ENCODE measurements at regions not wholly inside any gene's neighbourhood (a gene's known extent, or its start where the extent isn't known, plus 50 kb on each side); places are given as distances from the start of the nearest gene placed in this dataset.

DNA sequence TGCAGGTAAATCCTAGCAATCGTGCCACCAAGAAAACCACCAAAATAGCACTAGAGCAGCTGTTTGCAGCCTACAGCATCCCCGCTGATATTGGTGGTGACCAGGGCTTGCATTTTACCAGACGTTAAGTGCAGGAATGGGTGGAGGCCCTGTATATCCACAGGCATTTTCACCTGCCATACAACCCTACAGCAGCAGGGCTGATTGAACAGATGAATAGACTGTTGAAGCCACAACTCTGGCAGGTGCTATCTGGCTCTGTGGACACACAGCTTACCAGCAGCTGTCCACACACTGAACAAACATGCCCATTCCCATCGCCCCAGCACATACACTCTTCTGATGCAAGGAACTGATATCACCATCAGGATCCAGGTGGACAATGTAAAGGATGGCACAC, 154.5 kb upstream of the APC start:
- H3K4me1 ChIP-seq (replicated peaks in 1 of 2; ENCODE audit: control insufficient read depth in 2 of 2, insufficient read depth in 2 of 2, low read length in 2 of 2) = peaks cover 7 to 18% of the 10 kb centered on the region in 2 experiments; a peak in 3 of 5 replicates
- CTCF ChIA-PET (ENCODE audit: low intra/inter-chr PET ratio) = no interaction called here
- intact Hi-C loops (cut with micrococcal nuclease) = no loop called here
- FAIRE-seq (no peak), DNase-seq (ENCODE audit: extremely low read depth in 1 of 4, low spot score in 3 of 4) (no peak), ATAC-seq (no peak)
- POLR2A ChIA-PET = no interaction called here
- no peak overlapping the region for H3K4me3 ChIP-seq
- 7% methylated on average over 4 of the region's 4 CpGs for WGBS (ENCODE audit: insufficient coverage, low coverage, missing lambda C conversion rate)
- no TSS peak for BruUV-seq (replicated peaks)
- H2AFZ ChIP-seq (ENCODE audit: low read depth, low read length) = no peak overlapping the region
- H3K9me1 ChIP-seq (ENCODE audit: control insufficient read depth, insufficient read depth, low read length) = no peaks in the 10 kb centered on the region
- H3K27ac ChIP-seq (ENCODE audit: extremely low read depth, low read depth, low read length) = no peak overlapping the region
- H3K36me3 ChIP-seq (ENCODE audit: control insufficient read depth, insufficient read depth, low read length) = no peaks in the 10 kb centered on the region
- no peaks in the 10 kb centered on the region for H3K9me3 ChIP-seq (replicated peaks; ENCODE audit: control insufficient read depth, insufficient read depth, low read depth, low read length)
- H3K27me3 ChIP-seq (ENCODE audit: control insufficient read depth in 2 of 2, insufficient read depth in 2 of 2, low read length in 2 of 2) = peaks cover 0 to 11% of the 10 kb centered on the region in 2 experiments; a peak in 2 of 5 replicates
- no peak overlapping the region for H3K9ac ChIP-seq (ENCODE audit: insufficient read depth in 1 of 2, low read depth in 2 of 2, low read length in 2 of 2)
- in situ Hi-C loops (cut with MboI) = no loop called here
- no peaks in the 10 kb centered on the region for H4K20me1 ChIP-seq (replicated peaks; ENCODE audit: control insufficient read depth, insufficient read depth, low read length)
- no peaks in the 10 kb centered on the region for H3K79me2 ChIP-seq (ENCODE audit: control insufficient read depth, insufficient read depth, low read length)
- no peak overlapping the region for H3K4me2 ChIP-seq (ENCODE audit: insufficient read depth, low read length)
- TF ChIP-seq, protein P1, sequence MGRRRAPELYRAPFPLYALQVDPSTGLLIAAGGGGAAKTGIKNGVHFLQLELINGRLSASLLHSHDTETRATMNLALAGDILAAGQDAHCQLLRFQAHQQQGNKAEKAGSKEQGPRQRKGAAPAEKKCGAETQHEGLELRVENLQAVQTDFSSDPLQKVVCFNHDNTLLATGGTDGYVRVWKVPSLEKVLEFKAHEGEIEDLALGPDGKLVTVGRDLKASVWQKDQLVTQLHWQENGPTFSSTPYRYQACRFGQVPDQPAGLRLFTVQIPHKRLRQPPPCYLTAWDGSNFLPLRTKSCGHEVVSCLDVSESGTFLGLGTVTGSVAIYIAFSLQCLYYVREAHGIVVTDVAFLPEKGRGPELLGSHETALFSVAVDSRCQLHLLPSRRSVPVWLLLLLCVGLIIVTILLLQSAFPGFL (CRISPR knock-in tag; IDR thresholded peaks at IDR 0.05) = no peak
- TF ChIP-seq ZNF785 (CRISPR knock-in tag; IDR thresholded peaks at IDR 0.05) (no peak), TCFL5 (CRISPR knock-in tag; conservative IDR thresholded peaks at IDR 0.05) (no peak), SMARCC2 (IDR thresholded peaks at IDR 0.05; ENCODE audit: low read depth) (no peak), ETV6 (IDR thresholded peaks at IDR 0.05; ENCODE audit: borderline replicate concordance in 1 of 2, low read depth in 2 of 2, low read length in 1 of 2) (no peak), ETV6 (CRISPR knock-in tag; IDR thresholded peaks at IDR 0.05; ENCODE audit: borderline replicate concordance) (no peak), RCOR1 (IDR thresholded peaks at IDR 0.05; ENCODE audit: borderline replicate concordance in 1 of 2, low read depth in 2 of 2, low read length in 2 of 2) (no peak), ZC3H4 (CRISPR knock-in tag; IDR thresholded peaks at IDR 0.05; ENCODE audit: borderline replicate concordance) (no peak), ZNF311 (CRISPR knock-in tag; IDR thresholded peaks at IDR 0.05) (no peak), HNRNPH1 (optimal IDR thresholded peaks at IDR 0.05; ENCODE audit: low read depth, low read length) (no peak), TEAD2 (tag; IDR thresholded peaks at IDR 0.05) (no peak), HMG20A (CRISPR knock-in tag; conservative IDR thresholded peaks at IDR 0.05) (no peak)
- TF ChIP-seq, protein P2, sequence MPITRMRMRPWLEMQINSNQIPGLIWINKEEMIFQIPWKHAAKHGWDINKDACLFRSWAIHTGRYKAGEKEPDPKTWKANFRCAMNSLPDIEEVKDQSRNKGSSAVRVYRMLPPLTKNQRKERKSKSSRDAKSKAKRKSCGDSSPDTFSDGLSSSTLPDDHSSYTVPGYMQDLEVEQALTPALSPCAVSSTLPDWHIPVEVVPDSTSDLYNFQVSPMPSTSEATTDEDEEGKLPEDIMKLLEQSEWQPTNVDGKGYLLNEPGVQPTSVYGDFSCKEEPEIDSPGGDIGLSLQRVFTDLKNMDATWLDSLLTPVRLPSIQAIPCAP (CRISPR knock-in tag; IDR thresholded peaks at IDR 0.05; ENCODE audit: borderline replicate concordance) = no peak
- TF ChIP-seq, protein P3, sequence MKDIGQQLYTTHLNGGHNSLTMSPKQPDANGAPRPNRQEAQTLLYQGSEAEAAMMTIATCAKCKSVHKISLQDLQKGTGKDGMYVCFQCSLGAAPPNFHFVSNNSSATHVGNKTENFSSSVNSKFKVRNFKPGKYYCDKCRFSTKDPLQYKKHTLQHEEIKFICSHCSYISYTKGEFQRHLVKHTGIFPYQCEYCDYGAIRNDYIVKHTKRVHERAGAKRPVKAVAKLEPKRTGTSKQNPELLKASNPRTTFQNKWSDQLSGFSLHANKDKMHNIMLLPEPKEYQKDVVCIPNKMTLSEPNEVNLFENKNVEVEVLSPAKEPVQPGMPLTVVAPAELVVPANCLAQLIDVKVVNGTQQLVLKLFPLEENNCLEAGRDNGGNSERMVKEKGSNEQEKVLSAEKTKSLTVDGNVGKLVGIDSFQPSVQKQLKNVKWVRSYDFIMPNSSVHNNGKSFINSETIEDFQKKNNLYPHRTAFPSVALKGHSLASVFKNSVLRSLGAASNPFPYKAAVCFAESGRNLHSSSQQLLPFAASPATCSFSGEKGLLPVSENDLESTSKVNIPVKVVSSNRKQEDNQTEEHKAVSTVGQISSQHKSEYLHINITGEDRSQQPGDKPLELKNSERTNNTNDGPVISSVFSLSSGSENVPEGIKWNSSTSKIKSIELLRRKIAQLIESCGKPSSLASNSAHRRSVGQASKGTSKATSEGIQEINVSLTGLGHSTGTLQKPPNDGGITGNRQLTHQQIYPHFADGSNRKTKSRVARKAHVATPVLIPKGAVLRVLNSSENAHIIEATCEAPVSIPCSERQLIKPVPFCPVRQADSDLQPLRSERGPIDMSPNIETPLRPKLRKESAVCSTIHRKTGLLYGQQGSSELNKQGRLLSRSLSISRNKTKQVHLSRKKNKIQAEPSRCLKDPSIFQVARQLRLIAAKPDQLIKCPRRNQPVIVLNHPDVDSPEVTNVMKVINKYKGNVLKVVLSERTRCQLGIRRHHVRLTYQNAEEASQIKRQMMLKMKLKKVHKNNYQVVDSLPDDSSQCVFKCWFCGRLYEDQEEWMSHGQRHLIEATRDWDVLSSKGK (CRISPR knock-in tag; IDR thresholded peaks at IDR 0.05) = no peak
